ENCODE measurements at regions not wholly inside any gene's neighbourhood (a gene's known extent, or its start where the extent isn't known, plus 50 kb on each side); places are given as distances from the start of the nearest gene placed in this dataset.

DNA sequence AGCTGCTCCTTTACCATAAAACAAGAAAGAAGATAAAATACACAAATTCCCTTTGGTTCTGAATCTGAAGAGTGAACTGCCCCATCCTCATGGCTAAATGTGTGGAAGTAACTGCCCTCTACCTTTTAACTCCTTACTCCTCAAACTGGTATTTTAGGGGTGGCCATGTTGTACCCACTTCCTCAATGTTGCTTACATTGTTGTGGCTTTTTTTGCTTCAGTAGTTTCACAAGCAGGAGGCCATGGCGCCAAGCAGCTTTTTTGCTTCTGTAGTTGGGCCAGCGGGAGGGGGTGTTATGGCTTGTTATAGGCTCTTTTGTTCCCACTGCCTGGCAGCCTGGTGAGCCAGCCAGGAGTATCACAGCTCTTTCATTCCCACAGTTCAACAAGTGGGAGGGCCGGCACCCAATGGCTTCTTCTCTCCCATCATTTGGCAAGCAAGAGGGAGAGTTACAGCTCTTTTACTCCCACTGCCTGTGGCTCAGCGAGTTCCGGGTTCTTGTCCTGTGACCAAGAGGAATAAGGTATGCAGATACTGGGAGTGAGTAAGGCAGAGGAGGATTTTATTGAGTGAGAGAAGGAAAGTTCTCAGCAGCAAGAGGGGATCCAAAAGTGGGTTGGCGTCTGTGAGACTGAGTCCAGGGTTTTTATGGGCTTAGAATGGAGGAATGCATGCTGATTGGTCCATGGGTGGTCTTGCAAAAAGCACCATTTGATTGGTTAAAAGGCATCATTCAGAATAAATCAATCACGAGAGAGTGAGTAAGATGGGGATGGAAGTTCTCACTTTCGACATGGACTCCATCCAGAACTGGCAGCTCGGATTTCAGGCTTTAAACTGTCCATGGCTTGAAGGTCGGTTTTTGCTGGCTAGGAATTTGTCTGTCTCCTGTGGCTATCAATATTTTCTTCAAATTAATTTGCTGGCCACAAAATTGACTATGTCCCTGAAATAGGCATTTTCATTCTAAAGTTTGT is 429.6 kb downstream of the HLX start:
- no peak for DNase-seq (ENCODE audit: low read depth)

DNA sequence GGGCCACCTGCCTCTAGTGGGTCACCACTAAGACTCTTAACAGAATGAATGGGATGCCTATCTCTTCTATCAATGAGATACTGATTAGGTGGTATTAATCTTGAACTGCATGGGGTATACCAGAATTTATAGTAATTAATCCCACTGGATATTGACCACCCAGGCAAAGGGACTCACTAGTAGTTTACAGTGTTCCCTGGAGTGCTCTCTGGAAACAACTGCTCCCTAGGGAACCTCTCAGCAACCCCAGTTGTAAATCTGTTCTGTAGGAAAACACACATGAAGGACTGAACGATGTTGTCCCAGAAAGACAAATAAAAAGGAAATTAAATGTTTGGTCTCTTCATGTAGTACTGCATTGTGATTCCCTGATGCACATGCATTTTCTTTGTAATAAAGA is 430.5 kb downstream of the HLX start:
- no peak for DNase-seq (ENCODE audit: low read depth)
- TF ChIP-seq, protein P1, sequence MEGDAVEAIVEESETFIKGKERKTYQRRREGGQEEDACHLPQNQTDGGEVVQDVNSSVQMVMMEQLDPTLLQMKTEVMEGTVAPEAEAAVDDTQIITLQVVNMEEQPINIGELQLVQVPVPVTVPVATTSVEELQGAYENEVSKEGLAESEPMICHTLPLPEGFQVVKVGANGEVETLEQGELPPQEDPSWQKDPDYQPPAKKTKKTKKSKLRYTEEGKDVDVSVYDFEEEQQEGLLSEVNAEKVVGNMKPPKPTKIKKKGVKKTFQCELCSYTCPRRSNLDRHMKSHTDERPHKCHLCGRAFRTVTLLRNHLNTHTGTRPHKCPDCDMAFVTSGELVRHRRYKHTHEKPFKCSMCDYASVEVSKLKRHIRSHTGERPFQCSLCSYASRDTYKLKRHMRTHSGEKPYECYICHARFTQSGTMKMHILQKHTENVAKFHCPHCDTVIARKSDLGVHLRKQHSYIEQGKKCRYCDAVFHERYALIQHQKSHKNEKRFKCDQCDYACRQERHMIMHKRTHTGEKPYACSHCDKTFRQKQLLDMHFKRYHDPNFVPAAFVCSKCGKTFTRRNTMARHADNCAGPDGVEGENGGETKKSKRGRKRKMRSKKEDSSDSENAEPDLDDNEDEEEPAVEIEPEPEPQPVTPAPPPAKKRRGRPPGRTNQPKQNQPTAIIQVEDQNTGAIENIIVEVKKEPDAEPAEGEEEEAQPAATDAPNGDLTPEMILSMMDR (conservative IDR thresholded peaks at IDR 0.05; ENCODE audit: low read depth, low read length) = no peak
- no peak overlapping the region for H3K4me3 ChIP-seq (ENCODE audit: low read length)

More for the DNA sequence above, 429.6 kb downstream of the HLX start:
- H3K4me3 ChIP-seq (ENCODE audit: low read length) = no peak overlapping the region
- TF ChIP-seq, protein P1 (conservative IDR thresholded peaks at IDR 0.05; ENCODE audit: low read depth, low read length) = no peak

DNA sequence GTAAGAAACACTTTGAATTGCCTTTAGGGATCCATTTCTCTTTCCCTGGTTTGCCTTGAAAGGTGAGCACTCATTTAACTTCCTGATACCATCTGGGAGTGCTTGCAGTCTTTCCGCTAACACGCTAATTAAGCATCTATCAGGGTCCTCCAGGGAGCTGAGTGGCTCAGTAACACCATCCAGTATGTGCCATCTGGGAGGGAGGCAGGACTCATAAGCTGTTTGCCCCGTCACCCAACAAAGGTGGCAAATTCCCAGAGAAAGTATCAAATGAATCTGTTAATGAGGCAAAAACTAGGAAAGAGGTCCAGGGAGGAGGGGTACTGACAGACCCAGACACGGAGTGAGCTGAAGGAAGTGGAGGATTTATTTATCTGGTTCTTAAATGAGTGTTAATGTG is 430.9 kb downstream of the HLX start:
- H3K4me3 ChIP-seq (ENCODE audit: low read length) = no peak overlapping the region
- no peak for DNase-seq (ENCODE audit: low read depth)
- TF ChIP-seq, protein P1 (conservative IDR thresholded peaks at IDR 0.05; ENCODE audit: low read depth, low read length) = no peak

DNA sequence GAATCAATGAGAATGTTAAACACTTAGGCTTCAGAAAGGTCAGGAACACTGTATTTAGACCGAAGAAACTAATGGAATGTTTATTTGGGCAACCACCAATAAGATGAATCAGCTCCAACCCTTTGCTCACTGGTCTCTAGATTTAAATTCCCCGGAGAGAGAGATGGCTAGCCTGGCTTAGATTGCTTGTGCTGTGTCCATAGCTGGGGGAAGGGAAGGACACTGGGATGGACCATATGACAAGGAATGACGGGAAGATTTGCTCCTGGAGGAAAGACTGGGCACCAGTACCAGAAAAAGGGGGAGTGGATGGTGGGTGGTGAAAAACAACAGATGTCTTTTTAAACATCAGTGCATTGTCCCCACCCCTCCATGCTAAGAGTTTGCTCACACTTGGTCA is 426.6 kb downstream of the DUSP10 start:
- no peak overlapping the region for H3K4me3 ChIP-seq (ENCODE audit: low read length)
- no peak for DNase-seq (ENCODE audit: low read depth)
- TF ChIP-seq, protein P1 (conservative IDR thresholded peaks at IDR 0.05; ENCODE audit: low read depth, low read length) = no peak

DNA sequence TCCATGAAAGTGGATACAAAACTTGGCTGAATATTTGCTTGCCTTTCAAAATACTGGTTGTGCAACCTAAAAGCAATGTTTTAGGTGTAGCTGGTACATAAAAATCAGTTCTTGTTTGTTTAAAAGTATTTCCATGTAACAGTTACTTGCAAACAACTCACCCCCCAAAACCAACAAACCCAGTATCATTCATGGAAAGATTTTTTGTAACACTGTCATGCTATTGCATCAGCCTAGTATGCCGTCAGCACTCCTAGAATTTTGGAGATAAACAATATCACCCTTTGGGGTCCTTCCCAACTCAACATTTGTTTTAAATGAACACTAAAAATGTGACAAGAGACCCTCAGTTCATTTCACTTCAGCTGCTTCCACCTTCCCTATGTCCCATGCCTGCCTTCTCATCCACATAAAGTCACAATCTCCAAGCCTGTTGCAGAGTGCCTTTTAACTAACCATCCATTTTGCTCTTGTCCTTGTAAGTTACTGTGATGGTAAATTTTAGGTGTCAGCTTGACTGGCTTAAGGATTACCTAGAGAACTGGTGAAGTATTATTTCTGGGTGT is 425.3 kb downstream of the DUSP10 start:
- no peak for DNase-seq (ENCODE audit: low read depth)
- TF ChIP-seq, protein P1 (conservative IDR thresholded peaks at IDR 0.05; ENCODE audit: low read depth, low read length) = no peak
- H3K4me3 ChIP-seq (ENCODE audit: low read length) = no peak overlapping the region

DNA sequence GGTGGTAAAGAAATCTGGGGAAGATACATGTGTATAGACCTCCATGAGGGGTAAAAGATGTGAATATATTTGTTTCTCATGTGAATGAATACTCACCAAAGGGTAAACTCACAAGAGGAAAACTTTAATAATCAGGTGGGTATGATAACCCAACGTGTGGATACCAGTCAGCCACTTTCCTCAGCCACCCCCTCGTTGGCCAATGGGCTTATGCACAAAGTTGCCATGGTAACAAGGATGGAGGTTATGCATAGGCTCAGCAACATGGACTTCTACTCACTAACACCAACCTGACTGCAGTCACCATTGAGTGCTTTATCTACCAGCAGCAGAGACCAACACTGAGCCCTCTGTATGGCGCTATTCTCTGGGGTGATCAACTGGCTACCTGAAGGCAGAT is 424.4 kb downstream of the DUSP10 start:
- TF ChIP-seq, protein P1 (conservative IDR thresholded peaks at IDR 0.05; ENCODE audit: low read depth, low read length) = no peak
- no peak for DNase-seq (ENCODE audit: low read depth)

More for the DNA sequence above, 424.4 kb downstream of the DUSP10 start:
- H3K4me3 ChIP-seq (ENCODE audit: low read length) = no peak overlapping the region

Data from retinal pigment epithelial cell (primary cell).